ENCODE measurements at regions not wholly inside any gene's neighbourhood (a gene's known extent, or its start where the extent isn't known, plus 50 kb on each side); places are given as distances from the start of the nearest gene placed in this dataset.

DNA sequence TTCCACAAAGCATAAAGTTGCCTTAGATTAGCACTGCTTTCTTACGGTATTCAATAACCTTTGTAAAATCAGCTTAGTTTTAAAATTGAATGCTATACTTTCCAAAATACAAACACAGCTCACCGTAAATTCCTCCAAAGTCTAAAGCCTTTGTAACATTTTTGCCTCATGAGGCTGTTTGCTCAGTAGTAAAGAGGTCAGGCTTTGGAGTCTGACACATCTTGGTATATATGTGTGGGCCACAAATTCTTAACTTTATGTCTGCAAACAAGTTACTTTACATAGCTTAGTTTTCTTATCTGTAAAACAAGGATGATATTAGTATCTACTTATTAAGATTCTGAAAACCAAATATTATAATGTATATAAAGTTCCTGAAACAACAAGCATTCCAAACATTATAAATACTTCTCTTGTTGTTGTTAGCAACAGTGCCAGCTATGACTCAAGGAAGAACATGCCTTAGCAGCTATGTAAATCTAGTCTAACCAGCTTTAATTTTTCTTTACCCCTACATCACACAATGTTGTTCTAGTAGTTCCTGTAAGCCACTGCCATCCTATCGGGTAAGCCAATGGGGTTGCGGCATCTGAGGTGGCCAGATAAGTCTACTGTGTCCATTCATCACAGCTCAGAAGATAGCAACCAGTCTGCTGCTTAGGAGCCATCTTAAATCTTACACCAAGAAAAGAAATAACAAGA, 709.0 kb downstream of the KLHL13 start:
- no peak overlapping the region for H3K4me3 ChIP-seq (ENCODE audit: low read depth, low read length)
- no peaks in the 10 kb centered on the region for H3K9me3 ChIP-seq (ENCODE audit: control insufficient read depth, insufficient read depth, low read depth, low read length)
- no peak for TF ChIP-seq ZBTB21 (tag by site-specific recombination; IDR thresholded peaks at IDR 0.05)
- TF ChIP-seq ZNF366 (tag by site-specific recombination; conservative IDR thresholded peaks at IDR 0.05), result no peak
- no peak for TF ChIP-seq KLF9 (tag by site-specific recombination; IDR thresholded peaks at IDR 0.05; ENCODE audit: low read depth)
- no peak for TF ChIP-seq ZNF202 (tag by site-specific recombination; IDR thresholded peaks at IDR 0.05; ENCODE audit: borderline replicate concordance)
- TF ChIP-seq, protein P1, sequence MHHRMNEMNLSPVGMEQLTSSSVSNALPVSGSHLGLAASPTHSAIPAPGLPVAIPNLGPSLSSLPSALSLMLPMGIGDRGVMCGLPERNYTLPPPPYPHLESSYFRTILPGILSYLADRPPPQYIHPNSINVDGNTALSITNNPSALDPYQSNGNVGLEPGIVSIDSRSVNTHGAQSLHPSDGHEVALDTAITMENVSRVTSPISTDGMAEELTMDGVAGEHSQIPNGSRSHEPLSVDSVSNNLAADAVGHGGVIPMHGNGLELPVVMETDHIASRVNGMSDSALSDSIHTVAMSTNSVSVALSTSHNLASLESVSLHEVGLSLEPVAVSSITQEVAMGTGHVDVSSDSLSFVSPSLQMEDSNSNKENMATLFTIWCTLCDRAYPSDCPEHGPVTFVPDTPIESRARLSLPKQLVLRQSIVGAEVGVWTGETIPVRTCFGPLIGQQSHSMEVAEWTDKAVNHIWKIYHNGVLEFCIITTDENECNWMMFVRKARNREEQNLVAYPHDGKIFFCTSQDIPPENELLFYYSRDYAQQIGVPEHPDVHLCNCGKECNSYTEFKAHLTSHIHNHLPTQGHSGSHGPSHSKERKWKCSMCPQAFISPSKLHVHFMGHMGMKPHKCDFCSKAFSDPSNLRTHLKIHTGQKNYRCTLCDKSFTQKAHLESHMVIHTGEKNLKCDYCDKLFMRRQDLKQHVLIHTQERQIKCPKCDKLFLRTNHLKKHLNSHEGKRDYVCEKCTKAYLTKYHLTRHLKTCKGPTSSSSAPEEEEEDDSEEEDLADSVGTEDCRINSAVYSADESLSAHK (tag by site-specific recombination; IDR thresholded peaks at IDR 0.05), result no peak
- no peak for TF ChIP-seq ZBTB17 (tag by site-specific recombination; IDR thresholded peaks at IDR 0.05)
- TF ChIP-seq ZNF654 (tag by site-specific recombination; IDR thresholded peaks at IDR 0.05; ENCODE audit: low read depth), result no peak
- no peak for TF ChIP-seq SETDB1 (IDR thresholded peaks at IDR 0.05; ENCODE audit: insufficient read length, low read length)
- TF ChIP-seq YY1 (tag by site-specific recombination; IDR thresholded peaks at IDR 0.05), result no peak
- no peak for TF ChIP-seq ZFP37 (tag by site-specific recombination; IDR thresholded peaks at IDR 0.05)
- TF ChIP-seq GLI2 (tag by site-specific recombination; IDR thresholded peaks at IDR 0.05; ENCODE audit: borderline replicate concordance, low read depth), result no peak
- no peak for TF ChIP-seq SP7 (tag by site-specific recombination; IDR thresholded peaks at IDR 0.05)
- TF ChIP-seq ZNF513 (tag by site-specific recombination; IDR thresholded peaks at IDR 0.05), result no peak
- no peak for TF ChIP-seq ZSCAN23 (tag by site-specific recombination; IDR thresholded peaks at IDR 0.05)
- H3K4me1 ChIP-seq (ENCODE audit: control insufficient read depth, insufficient read depth, low read length), result no peaks in the 10 kb centered on the region
- CTCF ChIA-PET, result interaction anchor here (0.8 kb wide), 1 partner anchor 74 kb away, joined by 3 read pairs; no protein-coding TSS in a partner anchor
- no peaks in the 10 kb centered on the region for H3K36me3 ChIP-seq (ENCODE audit: control insufficient read depth in 2 of 2, insufficient read depth in 1 of 2, low read length in 2 of 2)
- POLR2A ChIA-PET, result no interaction called here
- no peak overlapping the region for H3K27ac ChIP-seq (ENCODE audit: extremely low read depth, low read depth, low read length)

GRCh38 chrX:117400839-117401238, 715.8 kb downstream of the KLHL13 start:
- H3K27ac ChIP-seq (ENCODE audit: extremely low read depth, low read depth, low read length), result no peak overlapping the region
- CTCF ChIA-PET, result interaction anchor here (0.7 kb wide), 1 partner anchor 870 kb away, joined by 3 read pairs; no protein-coding TSS in a partner anchor
- no peaks in the 10 kb centered on the region for H3K4me1 ChIP-seq (ENCODE audit: control insufficient read depth, insufficient read depth, low read length)
- no peaks in the 10 kb centered on the region for H3K9me3 ChIP-seq (ENCODE audit: control insufficient read depth, insufficient read depth, low read depth, low read length)
- TF ChIP-seq ZNF202 (tag by site-specific recombination; IDR thresholded peaks at IDR 0.05; ENCODE audit: borderline replicate concordance) (no peak), ZBTB10 (tag by site-specific recombination; IDR thresholded peaks at IDR 0.05) (no peak), ZNF292 (tag by site-specific recombination; IDR thresholded peaks at IDR 0.05; ENCODE audit: borderline replicate concordance, low read depth) (no peak), ZNF391 (tag by site-specific recombination; IDR thresholded peaks at IDR 0.05; ENCODE audit: borderline replicate concordance, low read depth) (no peak), ZNF280D (tag by site-specific recombination; IDR thresholded peaks at IDR 0.05) (no peak), ZNF23 (tag by site-specific recombination; IDR thresholded peaks at IDR 0.05; ENCODE audit: borderline replicate concordance) (no peak)
- no peak overlapping the region for H3K4me3 ChIP-seq (ENCODE audit: low read depth, low read length)
- H3K36me3 ChIP-seq (ENCODE audit: control insufficient read depth in 2 of 2, insufficient read depth in 1 of 2, low read length in 2 of 2), result no peaks in the 10 kb centered on the region
- POLR2A ChIA-PET, result no interaction called here

All from HEK293 (cell line).